IPS-NIHi11 (cell line): ENCODE measurements at regions not wholly inside any gene's neighbourhood (a gene's known extent, or its start where the extent isn't known, plus 50 kb on each side); places are given as distances from the start of the nearest gene placed in this dataset.

Source experiments
- DNase-seq: peaks from one replicate; pipeline ENCODE4 v3.0.0; 2012; ENCODE audit warnings: mixed read lengths, low spot score

GRCh38 chr5:98604721-98605425, 168.6 kb upstream of the RGMB start:
- no peak for DNase-seq

- no peak for DNase-seq
These were observed 168.0 kb upstream of the RGMB start for GRCh38 chr5:98605426-98605825.

- no peak for DNase-seq
These were observed 166.5 kb upstream of the RGMB start for GRCh38 chr5:98606961-98607360.

GRCh38 chr5:98608052-98608451, 165.4 kb upstream of the RGMB start:
- DNase-seq: no peak

GRCh38 chr5:98614341-98614740, 159.1 kb upstream of the RGMB start:
- no peak for DNase-seq

GRCh38 chr5:98621821-98622220, 151.6 kb upstream of the RGMB start:
- no peak for DNase-seq

- DNase-seq: no peak
These were observed 149.2 kb upstream of the RGMB start for GRCh38 chr5:98624145-98624880.

GRCh38 chr5:98627121-98627520, 146.3 kb upstream of the RGMB start:
- no peak for DNase-seq

GRCh38 chr5:98630621-98631020, 142.8 kb upstream of the RGMB start:
- no peak for DNase-seq

GRCh38 chr5:98631311-98632054, 142.0 kb upstream of the RGMB start:
- DNase-seq: no peak

GRCh38 chr5:98635656-98636055, 137.8 kb upstream of the RGMB start:
- DNase-seq: no peak

GRCh38 chr5:98637116-98637515, 136.3 kb upstream of the RGMB start:
- no peak for DNase-seq

- DNase-seq: no peak
These were observed 135.9 kb upstream of the RGMB start for GRCh38 chr5:98637557-98637956.

GRCh38 chr5:98638111-98638510, 135.4 kb upstream of the RGMB start:
- no peak for DNase-seq

- no peak for DNase-seq
These were observed 134.8 kb upstream of the RGMB start for GRCh38 chr5:98638701-98639100.

GRCh38 chr5:98639274-98639673, 134.2 kb upstream of the RGMB start:
- DNase-seq: no peak

GRCh38 chr5:98641671-98642070, 131.8 kb upstream of the RGMB start:
- DNase-seq: no peak

GRCh38 chr5:98643569-98643968, 129.9 kb upstream of the RGMB start:
- no peak for DNase-seq

- DNase-seq: no peak
These were observed 121.7 kb upstream of the RGMB start for GRCh38 chr5:98651715-98652114.

GRCh38 chr5:98656125-98656795, 117.2 kb upstream of the RGMB start:
- DNase-seq: no peak

- DNase-seq: no peak
These were observed 116.7 kb upstream of the RGMB start for GRCh38 chr5:98656796-98657195.

- DNase-seq: no peak
These were observed 115.9 kb upstream of the RGMB start for GRCh38 chr5:98657559-98657958.

- no peak for DNase-seq
These were observed 109.9 kb upstream of the RGMB start for GRCh38 chr5:98663521-98663920.
